ENCODE measurements at regions not wholly inside any gene's neighbourhood (a gene's known extent, or its start where the extent isn't known, plus 50 kb on each side); places are given as distances from the start of the nearest gene placed in this dataset.
"Not testable (repeated sequence)": the region's sequence is repeated elsewhere in the genome, so short reads cannot be mapped to it uniquely, and the experiment has no call there.

GRCh38 chr11:13594044-13594443 lies 74.4 kb upstream of the FAR1 start:
- no peak for TF ChIP-seq CTCF (conservative IDR thresholded peaks at IDR 0.05; ENCODE audit: low read depth, low read length)
- DNase-seq (ENCODE audit: low read depth), result no peak
- no peak overlapping the region for H3K4me3 ChIP-seq (ENCODE audit: low read length)

DNA sequence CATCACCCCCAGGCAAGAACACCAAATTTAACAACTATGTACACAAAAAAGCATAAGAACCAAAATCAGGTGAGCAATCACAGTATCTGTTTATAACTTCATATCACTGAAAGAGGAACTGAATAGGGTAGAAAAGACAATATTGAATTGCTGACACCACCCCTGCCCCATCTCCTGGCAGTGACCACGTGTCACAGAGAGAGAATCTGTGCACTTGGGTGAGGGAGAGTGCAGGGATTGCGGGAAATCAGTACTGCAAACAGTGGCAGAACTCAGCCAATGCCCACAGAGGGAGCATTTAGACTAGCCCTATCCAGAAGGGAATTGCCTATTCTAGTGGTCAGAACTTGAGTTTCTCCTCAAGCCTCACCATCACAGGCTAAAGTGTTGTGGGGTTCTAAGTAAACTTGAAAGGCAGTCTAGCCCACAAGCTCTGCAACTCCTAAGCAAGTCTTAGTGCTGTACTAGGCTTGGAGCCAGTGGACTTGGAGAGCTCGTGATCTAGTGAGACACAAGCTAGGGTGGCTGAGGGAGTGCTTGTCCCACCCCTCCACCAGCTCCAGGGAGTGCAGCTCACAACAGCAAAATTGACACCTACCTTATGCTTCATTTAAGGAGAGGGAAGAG lies 82.8 kb upstream of the PTH start:
- no peak for DNase-seq (ENCODE audit: low read depth)
- H3K4me3 ChIP-seq (ENCODE audit: low read length), result no peak overlapping the region
- no peak for TF ChIP-seq CTCF (conservative IDR thresholded peaks at IDR 0.05; ENCODE audit: low read depth, low read length)

DNA sequence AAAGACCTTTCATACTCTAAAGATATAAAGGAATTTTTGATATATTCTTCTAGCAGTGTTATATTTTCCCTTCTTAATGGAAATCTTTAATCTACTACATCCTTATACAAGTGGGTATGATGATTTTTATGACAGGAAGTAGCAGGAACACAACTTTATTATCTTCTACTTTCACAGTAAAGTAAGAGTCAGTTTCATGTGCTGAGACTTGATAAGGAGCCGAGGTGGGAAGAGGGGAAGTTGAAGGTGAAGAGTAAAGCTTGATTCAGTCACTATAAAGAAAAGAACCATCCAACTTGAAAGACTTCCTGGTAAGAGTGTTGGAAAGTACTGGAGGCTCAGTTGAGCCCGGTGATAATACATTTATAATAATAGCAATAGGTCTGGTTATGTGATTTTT lies 82.1 kb upstream of the PTH start:
- DNase-seq (ENCODE audit: low read depth), result no peak
- no peak overlapping the region for H3K4me3 ChIP-seq (ENCODE audit: low read length)
- TF ChIP-seq CTCF (conservative IDR thresholded peaks at IDR 0.05; ENCODE audit: low read depth, low read length), result no peak

GRCh38 chr11:13576995-13577394 lies 81.2 kb upstream of the PTH start:
- no peak for DNase-seq (ENCODE audit: low read depth)
- no peak overlapping the region for H3K4me3 ChIP-seq (ENCODE audit: low read length)
- TF ChIP-seq CTCF (conservative IDR thresholded peaks at IDR 0.05; ENCODE audit: low read depth, low read length), result no peak

DNA sequence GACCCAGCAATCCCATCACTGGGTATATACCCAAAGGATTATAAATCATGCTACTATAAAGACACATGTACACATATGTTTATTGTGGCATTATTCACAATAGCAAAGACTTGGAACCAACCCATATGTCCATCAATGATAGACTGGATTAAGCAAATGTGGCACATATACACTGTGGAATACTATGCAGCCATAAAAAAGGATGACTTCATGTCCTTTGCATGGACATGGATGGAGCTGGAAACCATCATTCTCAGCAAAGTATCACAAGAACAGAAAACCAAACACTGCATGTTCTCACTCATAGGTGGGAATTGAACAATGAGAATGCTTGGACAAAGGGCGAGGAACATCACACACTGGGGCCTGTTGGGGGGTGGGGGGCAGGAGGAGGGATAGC lies 79.6 kb upstream of the PTH start:
- not testable (repeated sequence) for DNase-seq (ENCODE audit: low read depth); H3K4me3 ChIP-seq (ENCODE audit: low read length)

DNA sequence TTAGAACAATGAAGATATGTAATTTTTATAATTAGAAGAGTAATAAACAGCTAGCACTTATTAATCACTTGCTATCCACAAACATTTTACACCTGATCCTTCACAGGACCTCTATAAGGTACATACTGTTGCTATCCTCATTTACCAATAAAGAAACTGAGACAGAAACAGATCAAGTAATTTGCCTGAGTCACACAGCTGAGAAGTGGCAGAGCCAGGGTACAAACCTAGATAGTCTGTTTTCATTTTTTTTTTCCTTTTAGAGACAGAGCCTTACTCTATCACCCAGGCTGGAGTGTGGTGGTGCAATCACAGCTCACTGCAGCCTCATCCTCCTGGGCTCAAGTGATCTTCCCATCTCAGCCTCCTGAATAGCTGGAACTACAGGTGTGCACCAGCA lies 71.8 kb upstream of the PTH start:
- no peak for DNase-seq (ENCODE audit: low read depth)
- no peak for TF ChIP-seq CTCF (conservative IDR thresholded peaks at IDR 0.05; ENCODE audit: low read depth, low read length)

GRCh38 chr11:13561860-13562259 lies 66.1 kb upstream of the PTH start:
- H3K4me3 ChIP-seq (ENCODE audit: low read length), result no peak overlapping the region
- no peak for DNase-seq (ENCODE audit: low read depth)
- no peak for TF ChIP-seq CTCF (conservative IDR thresholded peaks at IDR 0.05; ENCODE audit: low read depth, low read length)

More for the DNA sequence above, 71.8 kb upstream of the PTH start:
- H3K4me3 ChIP-seq (ENCODE audit: low read length), result no peak overlapping the region

- not testable (repeated sequence) for H3K4me3 ChIP-seq (ENCODE audit: low read length); DNase-seq (ENCODE audit: low read depth)
Observed at GRCh38 chr11:13560341-13560740, 64.5 kb upstream of the PTH start.
